Inferior parietal cortex (tissue), 1 donor: ENCODE measurements at regions not wholly inside any gene's neighbourhood (a gene's known extent, or its start where the extent isn't known, plus 50 kb on each side); places are given as distances from the start of the nearest gene placed in this dataset.
A peak's percentile ranks its signal among the peaks of the same experiment; 100 is the strongest.

ENCODE experiments used
- DNase-seq: peaks from one replicate; pipeline ENCODE4 v3.0.0-alpha.2; 2016; ENCODE audit errors: extremely low spot score

GRCh38 chr14:48876806-48877340 is 709.3 kb downstream of the RPS29 start:
- DNase-seq, result no peak

- no peak for DNase-seq
These were observed 711.5 kb downstream of the RPS29 start for GRCh38 chr14:48874711-48875110.

GRCh38 chr14:48857366-48857765 is 728.8 kb downstream of the RPS29 start:
- no peak for DNase-seq

- DNase-seq, result no peak
These were observed 733.0 kb downstream of the RPS29 start for GRCh38 chr14:48853159-48853558.

GRCh38 chr14:48849741-48850322 is 736.3 kb downstream of the RPS29 start:
- DNase-seq, result no peak

GRCh38 chr14:48842785-48843184 is 743.4 kb downstream of the RPS29 start:
- no peak for DNase-seq

GRCh38 chr14:48826058-48826457 is 760.1 kb downstream of the RPS29 start:
- no peak for DNase-seq

GRCh38 chr14:48814562-48814961 is 771.6 kb downstream of the RPS29 start:
- no peak for DNase-seq

GRCh38 chr14:48805315-48805714 is 780.9 kb downstream of the RPS29 start:
- no peak for DNase-seq

GRCh38 chr14:48792376-48793024 is 793.7 kb downstream of the RPS29 start:
- DNase-seq, result no peak

GRCh38 chr14:48788771-48789170 is 797.4 kb downstream of the RPS29 start:
- DNase-seq, result no peak

- DNase-seq, result no peak
These were observed 799.7 kb downstream of the RPS29 start for GRCh38 chr14:48786498-48786897.

- peak; percentile 20 for DNase-seq
These were observed 814.5 kb downstream of the RPS29 start for GRCh38 chr14:48771717-48772116.

- DNase-seq, result no peak
These were observed 834.9 kb downstream of the RPS29 start for GRCh38 chr14:48751293-48751692.

- no peak for DNase-seq
These were observed 838.0 kb downstream of the RPS29 start for GRCh38 chr14:48748151-48748675.

- no peak for DNase-seq
These were observed 838.6 kb downstream of the RPS29 start for GRCh38 chr14:48747561-48748089.

GRCh38 chr14:48744202-48744601 is 842.0 kb downstream of the RPS29 start:
- no peak for DNase-seq

- no peak for DNase-seq
These were observed 847.8 kb downstream of the RPS29 start for GRCh38 chr14:48738186-48738925.

GRCh38 chr14:48735607-48736006 is 850.6 kb downstream of the RPS29 start:
- DNase-seq, result no peak

GRCh38 chr14:48731260-48731659 is 854.9 kb downstream of the RPS29 start:
- DNase-seq, result no peak

- no peak for DNase-seq
These were observed 860.0 kb downstream of the RPS29 start for GRCh38 chr14:48726080-48726642.
